Tibial artery (tissue), 4 donors: ENCODE measurements at regions not wholly inside any gene's neighbourhood (a gene's known extent, or its start where the extent isn't known, plus 50 kb on each side); places are given as distances from the start of the nearest gene placed in this dataset.

ENCODE experiments used
- DNase-seq, 2 donors: peaks; one replicate each; pipeline ENCODE4 v3.0.0-alpha.2; 2019
- H3K27ac ChIP-seq, 2 donors: fragments of 200-600 bp; sonication (generic) in 1 of 2; 1 replicate in 1 of 2; 2 replicates in 1 of 2; pipeline ENCODE4 v1.5.1; 2018 to 2019; ENCODE audit warnings: mild to moderate bottlenecking in 1 of 2
- H3K27me3 ChIP-seq, 2 donors: fragments of 200-600 bp; sonication (generic) in 1 of 2; one replicate each; pipeline versions ENCODE4 v1.5.1 to v1.6.0; 2016 to 2019
- H3K36me3 ChIP-seq, 3 donors: fragments of 200-600 bp; sonication (generic) in 2 of 3; one replicate each; pipeline ENCODE4 v1.5.1; 2016 to 2019; ENCODE audit warnings: mild to moderate bottlenecking in 2 of 3
- H3K4me1 ChIP-seq, 4 donors: fragments of 200-600 bp; sonication (generic) in 2 of 4; 1 replicate in 3 of 4; 2 replicates in 1 of 4; pipeline ENCODE4 v1.5.1; 2016 to 2019
- H3K4me3 ChIP-seq, 2 donors: fragments of 200-600 bp; sonication (generic) in 1 of 2; 1 replicate in 1 of 2; 2 replicates in 1 of 2; pipeline ENCODE4 v1.5.1; 2018 to 2019; ENCODE audit warnings: mild to moderate bottlenecking in 2 of 2
- H3K9me3 ChIP-seq, 3 donors: fragments of 200-600 bp; sonication (generic) in 1 of 3; one replicate each; pipeline ENCODE4 v1.5.1; 2016 to 2019
- CTCF ChIP-seq, 2 experiments: fragments of 200-600 bp in 1 of 2; fragments of 450-650 bp in 1 of 2; IDR thresholded peaks; one replicate each; pipeline ENCODE4 v1.5.1; 2017 to 2019; ENCODE audit warnings: antibody characterized with exemption in 2 of 2, mild to moderate bottlenecking in 1 of 2, moderate library complexity in 1 of 2
- intact Hi-C: fragments of 100-400 bp; cut with DNase I; formaldehyde crosslinking; loops from one replicate; pipeline ENCODE4 v1.15.0; 2023; ENCODE audit warnings: low total_unique reads

- DNase-seq = no peak
- no peak for TF ChIP-seq CTCF (IDR thresholded peaks at IDR 0.05)
- intact Hi-C loops = no loop called here
These were observed 169.1 kb upstream of the ADRA1D start for GRCh38 chr20:4418141-4418540.

DNA sequence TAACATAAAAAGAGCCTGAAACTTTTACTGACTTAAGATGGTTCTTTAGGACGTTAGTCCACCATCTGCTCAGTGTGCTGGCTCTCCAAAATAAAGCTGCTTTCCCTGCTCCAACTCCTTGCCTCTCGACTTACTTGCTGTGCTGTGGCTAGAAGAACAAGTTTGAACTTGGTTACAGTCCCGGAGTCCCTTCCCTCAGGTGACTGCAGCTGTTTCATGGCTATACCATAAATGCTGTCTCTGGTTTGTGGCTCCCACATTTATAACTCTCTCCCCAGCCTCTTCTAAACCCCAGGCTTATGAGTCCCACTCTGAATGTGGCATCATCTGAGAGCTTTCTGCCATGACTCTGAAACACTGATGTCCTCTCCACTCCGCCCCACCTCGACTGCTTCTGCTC lies 166.2 kb upstream of the ADRA1D start:
- no peaks in the 10 kb centered on the region for H3K36me3 ChIP-seq
- no peak overlapping the region for H3K4me3 ChIP-seq
- intact Hi-C loops = no loop called here
- peaks cover 0 to 4% (median 0%) of the 10 kb centered on the region in 3 donors for H3K9me3 ChIP-seq
- H3K27me3 ChIP-seq = no peaks in the 10 kb centered on the region
- H3K4me1 ChIP-seq = no peaks in the 10 kb centered on the region
- DNase-seq = no peak
- no peak overlapping the region for H3K27ac ChIP-seq
- no peak for TF ChIP-seq CTCF (IDR thresholded peaks at IDR 0.05)

More at GRCh38 chr20:4418141-4418540, 169.1 kb upstream of the ADRA1D start:
- no peak overlapping the region for H3K4me3 ChIP-seq
- H3K9me3 ChIP-seq = peaks cover 0 to 4% (median 0%) of the 10 kb centered on the region in 3 donors
- no peaks in the 10 kb centered on the region for H3K36me3 ChIP-seq
- H3K27ac ChIP-seq = no peak overlapping the region
- no peaks in the 10 kb centered on the region for H3K4me1 ChIP-seq
- H3K27me3 ChIP-seq = no peaks in the 10 kb centered on the region

- no peaks in the 10 kb centered on the region for H3K4me1 ChIP-seq
- H3K36me3 ChIP-seq = no peaks in the 10 kb centered on the region
- no peaks in the 10 kb centered on the region for H3K27me3 ChIP-seq
- no peak overlapping the region for H3K4me3 ChIP-seq
- peaks cover 0 to 4% (median 0%) of the 10 kb centered on the region in 3 donors for H3K9me3 ChIP-seq
- DNase-seq = no peak
- H3K27ac ChIP-seq = no peak overlapping the region
- TF ChIP-seq CTCF (IDR thresholded peaks at IDR 0.05) = no peak
- intact Hi-C loops = no loop called here
These were observed 164.4 kb upstream of the ADRA1D start for GRCh38 chr20:4413314-4414049.

DNA sequence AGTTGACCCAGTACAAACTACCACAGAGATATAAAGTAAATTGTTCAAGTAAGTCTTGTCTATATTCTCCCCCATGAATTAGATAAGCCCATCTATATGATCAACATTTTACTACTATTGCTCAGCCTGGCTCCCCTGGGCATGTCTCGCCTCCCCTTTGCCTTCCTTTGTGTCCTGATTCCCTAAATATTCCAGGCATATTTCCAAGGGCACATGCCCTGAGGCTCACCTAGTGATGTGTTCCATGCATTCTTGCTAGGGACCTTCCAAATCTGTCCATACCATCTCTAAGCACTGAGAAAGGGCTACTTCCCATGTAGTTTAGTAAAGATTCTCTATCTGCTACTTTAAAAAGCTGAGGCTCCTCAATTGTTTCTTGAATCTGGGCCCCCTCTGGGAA lies 163.1 kb upstream of the ADRA1D start:
- intact Hi-C loops = no loop called here
- TF ChIP-seq CTCF (IDR thresholded peaks at IDR 0.05) = no peak
- Histone ChIP-seq H3K4me3 (no peak overlapping the region), H3K27me3 (no peaks in the 10 kb centered on the region), H3K9me3 (no peaks in the 10 kb centered on the region), H3K4me1 (no peaks in the 10 kb centered on the region), H3K36me3 (no peaks in the 10 kb centered on the region), H3K27ac (no peak overlapping the region)
- DNase-seq = no peak

DNA sequence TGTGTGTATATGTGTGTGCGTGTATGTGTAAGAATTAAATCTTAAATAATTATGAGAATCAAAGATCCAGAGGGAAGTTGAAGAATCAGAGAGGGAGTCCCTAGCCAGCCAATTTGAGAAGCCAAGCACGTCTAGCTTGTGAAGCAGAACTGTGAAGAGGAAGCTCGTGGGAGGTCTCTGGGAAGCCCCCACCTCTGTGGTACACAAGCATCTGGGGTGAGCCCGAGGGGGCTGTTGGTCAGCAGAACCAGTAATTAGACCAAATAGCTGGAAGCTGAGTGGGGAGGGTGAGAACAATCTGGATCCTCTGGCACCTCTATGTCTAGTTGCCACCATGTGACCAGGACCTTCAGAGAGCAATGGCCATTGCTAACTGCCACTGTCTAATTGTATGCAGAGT lies 162.7 kb upstream of the ADRA1D start:
- Histone ChIP-seq H3K9me3 (no peaks in the 10 kb centered on the region), H3K4me1 (no peaks in the 10 kb centered on the region), H3K27ac (no peak overlapping the region), H3K27me3 (no peaks in the 10 kb centered on the region), H3K4me3 (no peak overlapping the region), H3K36me3 (no peaks in the 10 kb centered on the region)
- no peak for DNase-seq
- no peak for TF ChIP-seq CTCF (IDR thresholded peaks at IDR 0.05)
- intact Hi-C loops = no loop called here
